ENCODE measurements at regions not wholly inside any gene's neighbourhood (a gene's known extent, or its start where the extent isn't known, plus 50 kb on each side); places are given as distances from the start of the nearest gene placed in this dataset.

DNA sequence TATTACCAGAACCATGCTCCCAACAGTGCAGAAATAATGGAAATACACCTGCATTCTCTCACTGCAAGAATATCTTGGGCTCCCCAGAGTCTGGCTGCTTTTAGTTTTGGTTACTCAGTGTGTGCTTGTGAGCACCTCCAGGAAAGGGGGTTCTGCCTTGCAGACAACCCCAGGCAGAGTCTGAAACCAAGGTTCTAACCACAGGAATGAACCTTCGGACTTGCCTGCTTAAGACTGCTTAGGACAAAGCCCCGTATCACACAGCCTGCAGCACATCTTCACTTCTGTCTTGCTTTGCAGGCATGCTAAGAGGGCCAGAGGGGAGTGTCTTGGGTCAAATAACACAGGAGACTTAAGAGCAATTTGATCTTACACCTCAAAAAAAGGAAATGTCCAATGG is 94.8 kb upstream of the SPATA31C2 start:
- H3K9me3 ChIP-seq, result no peaks in the 10 kb centered on the region
- H3K36me3 ChIP-seq (replicated peaks), result no peaks in the 10 kb centered on the region
- no peaks in the 10 kb centered on the region for H3K4me1 ChIP-seq
- no peaks in the 10 kb centered on the region for H3K27me3 ChIP-seq (ENCODE audit: low read depth)
- no peak for DNase-seq (ENCODE audit: low spot score in 2 of 2)
- no peak overlapping the region for H3K4me3 ChIP-seq
- in situ Hi-C loops (cut with MboI; ENCODE audit: low sequenced_read_pairs), result no loop called here

GRCh38 chr9:88230612-88231011 is 92.3 kb upstream of the SPATA31C2 start:
- Histone ChIP-seq H3K4me3 (no peak overlapping the region), H3K27me3 (ENCODE audit: low read depth) (no peaks in the 10 kb centered on the region), H3K4me1 (no peaks in the 10 kb centered on the region), H3K9me3 (no peaks in the 10 kb centered on the region), H3K36me3 (replicated peaks) (no peaks in the 10 kb centered on the region)
- no peak for DNase-seq (ENCODE audit: low spot score in 2 of 2)
- in situ Hi-C loops (cut with MboI; ENCODE audit: low sequenced_read_pairs), result no loop called here

GRCh38 chr9:88229434-88229833 is 91.2 kb upstream of the SPATA31C2 start:
- Histone ChIP-seq H3K4me1 (no peaks in the 10 kb centered on the region), H3K4me3 (no peak overlapping the region), H3K36me3 (replicated peaks) (no peaks in the 10 kb centered on the region), H3K27me3 (ENCODE audit: low read depth) (no peaks in the 10 kb centered on the region), H3K9me3 (no peaks in the 10 kb centered on the region)
- DNase-seq (ENCODE audit: low spot score in 2 of 2), result no peak
- in situ Hi-C loops (cut with MboI; ENCODE audit: low sequenced_read_pairs), result no loop called here

GRCh38 chr9:88224938-88225337 is 86.7 kb upstream of the SPATA31C2 start:
- in situ Hi-C loops (cut with MboI; ENCODE audit: low sequenced_read_pairs), result no loop called here
- no peaks in the 10 kb centered on the region for H3K36me3 ChIP-seq (replicated peaks)
- no peaks in the 10 kb centered on the region for H3K4me1 ChIP-seq
- DNase-seq (ENCODE audit: low spot score in 2 of 2), result no peak
- H3K4me3 ChIP-seq, result no peak overlapping the region
- H3K27me3 ChIP-seq (ENCODE audit: low read depth), result no peaks in the 10 kb centered on the region
- no peaks in the 10 kb centered on the region for H3K9me3 ChIP-seq

GRCh38 chr9:88221105-88221504 is 82.8 kb upstream of the SPATA31C2 start:
- no peaks in the 10 kb centered on the region for H3K4me1 ChIP-seq
- H3K36me3 ChIP-seq (replicated peaks), result no peaks in the 10 kb centered on the region
- DNase-seq (ENCODE audit: low spot score in 2 of 2), result no peak
- no peaks in the 10 kb centered on the region for H3K9me3 ChIP-seq
- in situ Hi-C loops (cut with MboI; ENCODE audit: low sequenced_read_pairs), result no loop called here
- no peaks in the 10 kb centered on the region for H3K27me3 ChIP-seq (ENCODE audit: low read depth)
- no peak overlapping the region for H3K4me3 ChIP-seq

GRCh38 chr9:88220652-88221051 is 82.4 kb upstream of the SPATA31C2 start:
- Histone ChIP-seq H3K4me1 (no peaks in the 10 kb centered on the region), H3K9me3 (no peaks in the 10 kb centered on the region), H3K36me3 (replicated peaks) (no peaks in the 10 kb centered on the region), H3K4me3 (no peak overlapping the region), H3K27me3 (ENCODE audit: low read depth) (no peaks in the 10 kb centered on the region)
- no peak for DNase-seq (ENCODE audit: low spot score in 2 of 2)
- in situ Hi-C loops (cut with MboI; ENCODE audit: low sequenced_read_pairs), result no loop called here

DNA sequence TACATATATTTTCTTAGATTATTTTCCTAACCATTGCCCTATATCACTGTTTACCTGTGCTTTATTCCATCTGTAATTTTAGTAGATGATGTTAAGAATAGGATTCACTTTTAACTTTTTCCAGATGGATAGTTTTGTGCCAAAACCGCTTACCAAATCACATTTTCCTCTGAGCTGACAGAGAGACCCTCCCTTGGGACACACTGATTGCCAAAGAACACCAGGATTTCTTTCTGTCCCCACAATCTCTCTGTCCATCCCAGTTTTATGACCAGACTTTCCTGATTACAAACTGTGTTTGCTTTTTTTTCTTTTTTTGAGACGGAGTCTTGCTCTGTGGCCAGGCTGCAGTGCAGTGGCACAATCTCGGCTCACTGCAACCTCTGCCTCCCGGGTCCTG is 81.3 kb upstream of the SPATA31C2 start:
- DNase-seq (ENCODE audit: low spot score in 2 of 2), result no peak
- Histone ChIP-seq H3K4me1 (no peaks in the 10 kb centered on the region), H3K4me3 (no peak overlapping the region), H3K27me3 (ENCODE audit: low read depth) (no peaks in the 10 kb centered on the region), H3K9me3 (no peaks in the 10 kb centered on the region), H3K36me3 (replicated peaks) (no peaks in the 10 kb centered on the region)
- in situ Hi-C loops (cut with MboI; ENCODE audit: low sequenced_read_pairs), result no loop called here

DNA sequence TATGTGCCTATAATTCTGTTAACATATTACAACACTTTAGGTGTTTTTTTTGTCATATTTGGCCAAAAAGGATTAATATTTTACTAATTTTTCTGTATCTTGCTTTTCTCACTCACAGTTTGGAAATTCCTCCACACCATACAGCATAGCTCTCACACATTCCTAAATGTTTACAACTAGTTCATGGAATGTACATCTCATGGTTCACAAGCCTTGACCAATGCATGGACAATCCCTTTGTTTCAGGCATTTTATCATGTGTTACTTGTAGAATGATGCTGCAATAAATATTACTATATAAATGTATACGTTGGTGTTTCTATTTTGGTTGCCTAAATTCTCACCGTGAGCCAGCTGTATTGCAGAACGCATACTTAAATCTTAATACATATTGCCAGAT is 80.5 kb upstream of the SPATA31C2 start:
- in situ Hi-C loops (cut with MboI; ENCODE audit: low sequenced_read_pairs), result no loop called here
- H3K4me1 ChIP-seq, result no peaks in the 10 kb centered on the region
- H3K36me3 ChIP-seq (replicated peaks), result no peaks in the 10 kb centered on the region
- no peaks in the 10 kb centered on the region; the same call in 1 of the 2 replicates for H3K9me3 ChIP-seq
- H3K4me3 ChIP-seq, result no peak overlapping the region
- no peak for DNase-seq (ENCODE audit: low spot score in 2 of 2)
- H3K27me3 ChIP-seq (ENCODE audit: low read depth), result no peaks in the 10 kb centered on the region

GRCh38 chr9:88216126-88216995 is 78.1 kb upstream of the SPATA31C2 start:
- DNase-seq (ENCODE audit: low spot score in 2 of 2), result no peak
- Histone ChIP-seq H3K9me3 (no peaks in the 10 kb centered on the region; the same call in 1 of the 2 replicates), H3K4me3 (no peak overlapping the region), H3K27me3 (ENCODE audit: low read depth) (no peaks in the 10 kb centered on the region), H3K4me1 (no peaks in the 10 kb centered on the region), H3K36me3 (replicated peaks) (no peaks in the 10 kb centered on the region)
- in situ Hi-C loops (cut with MboI; ENCODE audit: low sequenced_read_pairs), result no loop called here

GRCh38 chr9:88215196-88216125 is 77.2 kb upstream of the SPATA31C2 start:
- H3K4me3 ChIP-seq, result no peak overlapping the region
- no peaks in the 10 kb centered on the region for H3K4me1 ChIP-seq
- H3K9me3 ChIP-seq, result no peaks in the 10 kb centered on the region; the same call in 1 of the 2 replicates
- no peaks in the 10 kb centered on the region for H3K36me3 ChIP-seq (replicated peaks)
- no peaks in the 10 kb centered on the region for H3K27me3 ChIP-seq (ENCODE audit: low read depth)
- in situ Hi-C loops (cut with MboI; ENCODE audit: low sequenced_read_pairs), result no loop called here
- no peak for DNase-seq (ENCODE audit: low spot score in 2 of 2)

DNA sequence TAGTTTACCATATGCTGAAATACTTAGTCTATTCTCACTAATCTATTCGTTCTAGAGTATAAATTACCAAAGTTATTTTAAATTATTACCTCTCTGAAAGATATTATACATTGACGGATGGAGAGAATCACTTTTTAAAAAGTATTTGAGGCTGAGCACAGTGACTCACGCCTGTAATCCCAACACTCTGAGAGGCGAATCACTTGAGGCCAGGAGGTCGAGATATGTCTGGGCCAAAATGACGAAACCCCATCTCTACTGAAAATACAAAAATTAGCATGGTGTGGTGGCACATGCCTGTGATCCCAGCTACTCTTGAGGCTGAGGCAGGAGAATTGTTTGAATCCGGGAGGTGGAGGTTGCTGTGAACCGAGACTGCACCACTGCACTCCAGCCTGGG is 64.0 kb upstream of the SPATA31C2 start:
- in situ Hi-C loops (cut with MboI; ENCODE audit: low sequenced_read_pairs), result no loop called here
- no peak overlapping the region for H3K4me3 ChIP-seq
- no peaks in the 10 kb centered on the region for H3K27me3 ChIP-seq (ENCODE audit: low read depth)
- H3K9me3 ChIP-seq, result no peaks in the 10 kb centered on the region
- H3K4me1 ChIP-seq, result no peaks in the 10 kb centered on the region
- no peak for DNase-seq (ENCODE audit: low spot score in 2 of 2)
- no peaks in the 10 kb centered on the region for H3K36me3 ChIP-seq (replicated peaks)

- Histone ChIP-seq H3K9me3 (no peaks in the 10 kb centered on the region), H3K4me3 (no peak overlapping the region), H3K36me3 (replicated peaks) (no peaks in the 10 kb centered on the region), H3K4me1 (no peaks in the 10 kb centered on the region), H3K27me3 (ENCODE audit: low read depth) (no peaks in the 10 kb centered on the region)
- no peak for DNase-seq (ENCODE audit: low spot score in 2 of 2)
- in situ Hi-C loops (cut with MboI; ENCODE audit: low sequenced_read_pairs), result no loop called here
Observed at GRCh38 chr9:88198341-88198807, 60.1 kb upstream of the SPATA31C2 start.

- Histone ChIP-seq H3K4me3 (no peak overlapping the region), H3K27me3 (ENCODE audit: low read depth) (no peaks in the 10 kb centered on the region), H3K4me1 (no peaks in the 10 kb centered on the region), H3K36me3 (replicated peaks) (no peaks in the 10 kb centered on the region), H3K9me3 (no peaks in the 10 kb centered on the region)
- DNase-seq (ENCODE audit: low spot score in 2 of 2), result no peak
- in situ Hi-C loops (cut with MboI; ENCODE audit: low sequenced_read_pairs), result no loop called here
Observed at GRCh38 chr9:88197781-88198340, 59.6 kb upstream of the SPATA31C2 start.

GRCh38 chr9:88197016-88197415 is 58.7 kb upstream of the SPATA31C2 start:
- no peaks in the 10 kb centered on the region for H3K36me3 ChIP-seq (replicated peaks)
- no peaks in the 10 kb centered on the region for H3K9me3 ChIP-seq
- H3K4me1 ChIP-seq, result no peaks in the 10 kb centered on the region
- no peaks in the 10 kb centered on the region for H3K27me3 ChIP-seq (ENCODE audit: low read depth)
- DNase-seq (ENCODE audit: low spot score in 2 of 2), result no peak
- no peak overlapping the region for H3K4me3 ChIP-seq
- in situ Hi-C loops (cut with MboI; ENCODE audit: low sequenced_read_pairs), result no loop called here

All from HAP-1 (cell line).